Cardiac septum (tissue), 1 donor: ENCODE measurements at regions not wholly inside any gene's neighbourhood (a gene's known extent, or its start where the extent isn't known, plus 50 kb on each side); places are given as distances from the start of the nearest gene placed in this dataset.
"Not testable (repeated sequence)": the region's sequence is repeated elsewhere in the genome, so short reads cannot be mapped to it uniquely, and the experiment has no call there.

ENCODE experiments used
- DNase-seq: peaks from one replicate; pipeline ENCODE4 v3.0.0-alpha.2; 2020; ENCODE audit warnings: low spot score
- intact Hi-C: fragments of 100-400 bp; cut with DNase I; formaldehyde crosslinking; loops from one replicate; pipeline ENCODE4 v1.14.0; 2022
- donor health status: DM: no; HTN: no; CAD: no.

DNA sequence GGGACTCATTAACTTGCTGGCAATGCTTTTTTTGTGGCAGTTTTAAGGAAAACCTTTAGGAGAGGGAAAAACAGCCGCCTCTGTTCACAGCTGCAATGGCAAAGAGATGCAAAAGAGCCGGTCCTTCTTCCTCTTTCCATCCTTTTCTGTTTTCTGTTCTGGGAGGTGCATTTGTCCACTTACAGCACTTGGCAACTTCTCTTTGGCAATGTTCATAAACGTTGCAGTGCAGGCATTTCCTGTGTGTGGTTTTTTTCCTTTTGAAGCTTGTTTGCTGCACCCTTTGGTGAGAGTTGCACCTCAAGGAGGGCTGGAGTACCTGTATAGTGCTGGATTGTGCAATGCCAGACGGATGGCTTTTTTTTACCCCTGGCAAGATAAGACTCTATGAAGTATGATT lies 53.9 kb upstream of the HABP2 start:
- intact Hi-C loops, result no loop called here

DNA sequence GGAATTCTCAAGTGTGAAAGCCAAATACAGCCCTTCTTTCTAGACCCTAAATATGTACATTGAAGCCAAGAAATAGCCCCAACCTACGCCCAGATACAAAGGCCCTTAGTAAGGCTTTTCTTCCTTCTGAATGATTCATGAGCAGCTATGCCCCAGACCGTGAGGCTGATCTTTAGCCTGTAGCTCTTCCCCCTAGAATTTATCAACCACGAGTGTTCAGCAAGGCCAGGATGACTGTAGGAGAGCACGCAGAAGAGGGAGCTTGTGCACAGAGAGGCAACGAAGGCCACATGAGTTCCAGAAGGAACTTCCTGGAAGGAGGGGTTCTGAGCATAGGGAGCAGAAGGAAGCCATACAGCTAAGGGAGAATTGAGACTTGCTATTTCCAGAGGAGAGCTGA lies 53.0 kb upstream of the HABP2 start:
- intact Hi-C loops, result no loop called here
- DNase-seq, result no peak

More for the DNA sequence above, 53.9 kb upstream of the HABP2 start:
- DNase-seq, result no peak

DNA sequence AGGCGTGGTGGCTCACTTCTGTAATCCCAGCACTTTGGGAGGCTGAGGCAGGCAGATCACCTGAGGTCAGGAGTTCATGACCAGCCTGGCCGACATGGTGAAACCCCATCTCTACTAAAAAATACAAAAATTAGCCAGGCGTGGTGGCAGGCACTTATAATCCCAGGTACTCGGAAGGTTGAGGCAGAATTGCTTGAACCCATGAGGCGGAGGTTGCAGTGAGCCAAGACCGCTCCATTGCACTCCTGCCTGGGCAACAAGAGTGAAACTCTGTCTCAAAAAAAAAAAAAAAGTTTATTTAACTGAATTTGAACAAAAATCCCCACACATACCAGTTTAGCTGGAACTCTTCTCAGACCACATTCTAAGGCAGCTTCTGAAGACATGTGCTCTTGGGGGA lies 51.8 kb upstream of the HABP2 start:
- DNase-seq, intact Hi-C loops: not testable (repeated sequence)
